HG02759 (cell line): ENCODE measurements at regions not wholly inside any gene's neighbourhood (a gene's known extent, or its start where the extent isn't known, plus 50 kb on each side); places are given as distances from the start of the nearest gene placed in this dataset.

Experiments used
- ATAC-seq: cut with Tn5 transposase; IDR thresholded peaks from one replicate; pipeline ENCODE4 v1.9.1; 2021; ENCODE audit warnings: mild to moderate bottlenecking, moderate library complexity; ENCODE audit not compliant: unreplicated experiment

GRCh38 chr13:99122171-99122570 is 78.5 kb upstream of the UBAC2 start:
- no peak for ATAC-seq

DNA sequence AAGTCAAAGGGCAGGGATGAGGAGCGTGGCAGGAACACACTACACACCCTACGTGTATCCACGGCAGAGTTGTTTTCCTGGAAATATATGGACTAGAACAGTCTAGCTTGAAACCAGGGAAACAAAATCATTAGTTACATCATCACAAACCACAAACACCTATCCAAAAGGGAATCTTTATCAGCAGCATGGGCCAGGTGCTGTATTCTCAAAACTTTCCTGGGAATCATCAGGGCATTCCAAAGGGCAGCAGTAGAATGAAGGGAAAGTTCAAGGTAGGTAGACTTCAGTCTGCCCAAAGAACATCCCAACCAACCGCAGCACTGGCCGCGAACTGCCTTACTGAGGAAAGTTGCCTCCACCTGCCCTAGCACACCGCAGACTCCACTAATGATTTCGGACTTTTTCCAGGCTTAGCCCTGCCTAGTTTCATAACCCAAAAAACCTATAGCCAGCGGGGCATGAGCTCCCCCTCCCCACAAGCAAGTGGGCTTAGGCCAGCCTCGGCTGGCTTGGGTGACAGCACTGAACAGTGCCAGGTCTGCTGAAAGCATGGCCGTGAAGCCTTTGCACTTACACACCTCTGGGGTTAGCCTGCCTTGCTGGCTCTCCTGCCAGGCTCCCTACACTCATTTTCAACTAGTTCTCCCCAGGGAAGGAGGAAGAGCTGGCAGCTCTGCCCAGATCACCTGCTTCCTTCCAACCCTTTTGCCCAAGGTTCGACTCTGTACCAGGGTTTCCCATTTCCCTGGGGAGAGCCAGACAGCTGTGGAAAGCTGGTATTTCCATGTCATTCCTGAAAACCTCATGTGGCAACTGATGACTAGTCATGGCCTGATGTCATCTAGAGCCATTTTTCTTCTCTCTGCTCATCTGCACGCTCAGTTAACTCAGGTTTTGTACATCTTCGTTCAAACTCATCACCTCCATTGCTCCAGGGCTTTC is 77.3 kb upstream of the UBAC2 start:
- no peak for ATAC-seq

DNA sequence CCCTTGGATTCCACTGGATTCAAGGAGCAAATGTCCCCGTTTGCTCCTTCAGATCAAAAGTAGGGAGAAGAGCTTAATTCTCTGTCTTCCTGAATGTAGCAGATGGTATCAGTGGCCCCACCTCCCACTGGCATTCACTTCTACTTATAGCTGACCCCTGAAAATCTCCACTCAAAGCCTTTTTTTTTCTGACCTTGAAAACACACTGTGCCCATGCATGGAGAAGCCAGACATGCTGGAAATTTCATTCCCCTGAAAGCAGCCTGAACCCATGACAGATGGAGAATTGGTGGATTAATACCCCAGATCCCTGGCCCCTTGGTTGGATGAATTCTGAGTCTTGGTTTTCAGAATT is 76.6 kb upstream of the UBAC2 start:
- ATAC-seq = no peak

DNA sequence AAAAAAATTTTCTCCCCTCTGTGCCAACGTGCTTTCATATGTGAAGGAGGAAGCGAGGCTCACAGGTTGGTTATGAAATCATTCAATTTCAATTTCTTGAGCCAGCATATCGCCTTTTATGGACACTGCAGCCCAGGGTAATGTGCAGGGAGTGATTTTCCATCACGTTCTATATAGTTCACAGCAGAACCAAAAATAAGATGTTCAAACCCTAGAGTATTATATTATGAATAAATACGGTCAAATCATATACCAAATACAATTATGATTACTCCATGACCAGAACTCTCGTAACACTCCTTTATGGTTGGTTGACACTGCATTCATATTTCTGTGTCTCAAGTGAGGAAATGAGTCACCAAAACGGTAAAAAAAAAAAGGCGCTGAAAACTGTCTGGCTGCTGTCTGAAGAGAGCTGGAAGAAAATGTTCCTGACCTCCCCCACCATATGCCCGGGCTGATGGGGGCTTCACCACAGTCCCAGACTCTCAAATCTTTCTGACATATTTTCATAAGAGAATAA is 75.8 kb upstream of the UBAC2 start:
- ATAC-seq = peak; percentile 81

- ATAC-seq = peak; percentile 6
Measured at GRCh38 chr13:99125326-99125915, 75.2 kb upstream of the UBAC2 start.

DNA sequence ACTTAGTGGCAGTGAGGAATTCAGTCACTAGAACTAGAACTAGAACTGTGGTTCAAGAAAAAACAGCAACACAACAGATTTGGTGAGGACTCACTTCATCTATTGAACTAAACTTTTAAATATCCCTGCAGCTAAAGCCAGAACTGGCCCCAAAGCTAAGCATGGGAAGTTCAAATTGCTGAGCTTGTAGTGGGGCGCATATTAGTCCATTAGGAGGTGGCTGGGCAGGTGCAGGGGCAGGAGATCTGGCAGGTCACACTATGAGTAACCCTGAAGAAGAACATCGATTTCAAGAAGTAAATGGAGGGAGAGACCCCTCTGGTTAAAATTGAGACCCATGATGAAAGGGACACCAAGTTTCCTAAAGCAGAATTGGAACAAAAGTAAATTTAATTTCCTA is 73.8 kb upstream of the UBAC2 start:
- ATAC-seq = no peak

GRCh38 chr13:99129050-99129449 is 71.6 kb upstream of the UBAC2 start:
- ATAC-seq = no peak

- no peak for ATAC-seq
Measured at GRCh38 chr13:99129951-99130350, 70.7 kb upstream of the UBAC2 start.

DNA sequence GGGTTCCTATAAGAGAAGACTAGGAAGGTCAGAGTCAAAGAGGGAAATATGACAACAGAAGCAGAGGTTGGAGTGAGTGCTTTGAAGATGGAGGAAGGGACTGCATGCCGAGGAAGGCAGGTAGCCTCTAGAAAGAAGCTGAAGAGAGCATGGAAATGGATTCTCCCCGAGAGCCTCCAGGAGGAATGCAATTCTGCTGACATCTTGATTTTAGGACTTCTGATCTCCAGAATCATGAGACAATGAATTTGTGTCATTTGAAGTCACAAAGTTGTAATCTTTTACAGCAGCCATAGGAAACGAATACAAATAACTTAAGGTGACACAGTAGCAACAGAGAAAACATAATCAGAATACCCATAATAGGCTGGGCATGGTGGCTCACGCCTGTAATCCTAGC is 69.2 kb upstream of the UBAC2 start:
- no peak for ATAC-seq

DNA sequence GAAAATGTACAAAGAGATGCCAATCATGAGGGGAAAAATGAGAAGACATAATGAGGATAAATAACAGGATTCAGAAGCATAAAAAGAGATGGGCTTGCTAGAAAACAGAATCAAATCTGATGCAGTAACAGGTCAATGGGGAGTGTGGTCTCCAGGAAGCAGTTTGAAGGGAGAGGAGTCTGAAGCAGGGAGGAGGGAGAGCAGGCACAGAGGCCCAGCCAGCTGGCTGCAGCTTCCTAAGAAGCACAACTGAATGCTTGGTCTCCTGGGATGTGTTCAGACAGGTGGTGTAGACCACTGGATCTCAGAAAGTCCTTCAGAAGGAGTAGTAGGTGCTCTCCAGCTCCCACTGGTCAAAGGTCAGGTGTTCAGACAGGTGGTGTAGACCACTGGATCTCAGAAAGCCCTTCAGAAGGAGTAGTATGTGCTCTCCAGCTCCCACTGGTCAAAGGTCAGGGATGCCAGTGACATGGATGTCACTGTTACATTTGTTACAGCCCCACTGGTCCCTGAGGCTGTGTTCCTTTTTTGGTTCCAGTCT is 68.3 kb upstream of the UBAC2 start:
- ATAC-seq = no peak

GRCh38 chr13:99133230-99133629 is 67.4 kb upstream of the UBAC2 start:
- no peak for ATAC-seq

- no peak for ATAC-seq
Measured at GRCh38 chr13:99133848-99134247, 66.8 kb upstream of the UBAC2 start.

GRCh38 chr13:99135591-99135990 is 65.1 kb upstream of the UBAC2 start:
- no peak for ATAC-seq

DNA sequence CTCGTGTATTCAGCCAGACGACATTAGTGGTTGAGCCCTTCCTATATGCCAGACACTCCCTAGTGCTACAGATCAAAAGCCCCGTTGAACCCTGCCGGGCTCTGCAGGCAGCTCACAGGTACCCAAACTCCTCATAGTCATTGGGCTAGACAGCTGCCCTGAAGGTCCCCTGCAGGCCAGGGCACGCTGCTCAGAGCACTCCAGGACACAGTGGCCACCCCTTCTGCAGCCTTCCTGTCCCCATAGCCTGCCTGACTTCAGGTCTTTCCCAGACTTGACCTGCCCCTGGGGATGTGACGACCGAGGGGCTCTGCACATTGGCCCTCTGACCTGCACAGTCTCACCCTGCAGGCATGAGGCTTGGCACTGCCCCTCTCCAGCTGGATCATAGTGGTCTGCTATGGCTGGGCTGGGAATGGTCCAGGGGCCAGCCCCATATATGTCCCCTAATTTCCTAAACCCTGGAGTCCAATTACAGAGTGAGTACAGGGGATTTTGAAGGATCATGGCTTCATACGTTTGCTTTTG is 64.2 kb upstream of the UBAC2 start:
- ATAC-seq = no peak

DNA sequence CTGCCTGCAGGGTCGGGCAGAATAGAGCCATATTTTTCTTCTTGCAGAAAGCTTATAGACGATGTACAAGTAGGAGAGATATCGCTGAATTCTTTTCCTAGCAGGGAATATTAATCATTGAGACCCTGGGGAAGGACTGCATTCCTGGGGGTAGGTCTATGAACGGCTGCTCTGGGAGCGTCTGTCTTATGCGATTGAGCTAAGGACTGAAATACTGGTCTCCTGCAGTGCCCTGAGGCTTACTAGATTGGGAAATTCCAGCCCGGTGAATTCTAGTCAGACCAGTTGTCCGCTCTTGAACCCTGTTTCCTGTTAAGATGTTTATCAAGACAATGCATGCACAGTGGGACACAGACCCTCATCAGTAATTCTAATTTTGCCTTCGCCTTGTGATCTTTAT is 59.8 kb upstream of the UBAC2 start:
- ATAC-seq = no peak

- ATAC-seq = no peak
Measured at GRCh38 chr13:99143904-99144303, 56.8 kb upstream of the UBAC2 start.

GRCh38 chr13:99144306-99144705 is 56.3 kb upstream of the UBAC2 start:
- peak; percentile 71 for ATAC-seq

DNA sequence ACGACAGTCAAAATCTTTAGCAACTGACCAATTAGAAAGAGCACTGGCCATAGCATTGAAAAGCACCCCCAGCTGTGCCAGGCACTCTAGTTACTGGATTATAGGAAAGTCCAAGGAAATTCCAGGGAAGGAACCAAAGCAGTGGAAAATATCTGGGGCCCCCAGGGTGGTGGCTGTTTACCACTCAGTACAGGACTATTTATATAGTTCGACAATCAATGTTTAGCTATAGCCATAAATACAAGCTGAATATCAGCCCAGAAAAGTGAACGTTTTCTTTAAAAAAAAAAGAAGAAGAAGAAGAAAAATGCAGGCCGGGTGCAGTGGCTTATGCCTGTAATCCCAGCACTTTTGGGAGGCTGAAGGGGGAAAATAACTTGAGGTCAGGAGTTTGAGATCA is 55.2 kb upstream of the UBAC2 start:
- ATAC-seq = no peak

GRCh38 chr13:99150575-99151361 is 49.9 kb upstream of the UBAC2 start:
- ATAC-seq = no peak
